Hematopoietic multipotent progenitor cell treated with erythropoietin and hydrocortisone succinate and interleukin-3 and kit ligand, for 6 days (in vitro differentiated cells): ENCODE measurements at regions not wholly inside any gene's neighbourhood (a gene's known extent, or its start where the extent isn't known, plus 50 kb on each side); places are given as distances from the start of the nearest gene placed in this dataset.

Source experiments
- DNase-seq: peaks from one replicate; pipeline ENCODE4 v3.0.0-alpha.2; 2015

- no peak for DNase-seq
Measured at GRCh38 chr15:61681038-61681418, 379.2 kb downstream of the VPS13C start.

GRCh38 chr15:61680260-61681037, 379.8 kb downstream of the VPS13C start:
- DNase-seq = no peak

- DNase-seq = no peak
Measured at GRCh38 chr15:61671736-61672135, 388.5 kb downstream of the VPS13C start.

DNA sequence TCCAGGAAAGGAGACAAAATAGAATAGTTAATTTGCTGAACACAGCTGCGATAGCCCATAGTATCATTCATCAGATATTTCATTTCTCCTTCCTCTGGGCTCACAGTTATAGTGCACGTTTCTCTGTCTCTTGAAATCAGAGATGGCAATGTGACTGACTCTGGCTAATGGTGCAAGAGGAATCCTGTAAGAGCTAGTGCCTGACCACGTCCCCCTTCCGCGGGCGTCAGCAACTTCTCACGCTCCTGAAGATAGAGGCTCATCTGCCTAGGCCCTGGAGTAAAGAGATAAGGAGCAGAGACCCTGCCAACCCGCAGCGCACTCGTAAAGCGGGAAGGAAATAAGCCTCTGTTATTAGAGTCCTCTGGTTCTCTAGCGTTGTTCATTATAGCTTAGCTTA, 391.8 kb downstream of the VPS13C start:
- peak; percentile 45 for DNase-seq

DNA sequence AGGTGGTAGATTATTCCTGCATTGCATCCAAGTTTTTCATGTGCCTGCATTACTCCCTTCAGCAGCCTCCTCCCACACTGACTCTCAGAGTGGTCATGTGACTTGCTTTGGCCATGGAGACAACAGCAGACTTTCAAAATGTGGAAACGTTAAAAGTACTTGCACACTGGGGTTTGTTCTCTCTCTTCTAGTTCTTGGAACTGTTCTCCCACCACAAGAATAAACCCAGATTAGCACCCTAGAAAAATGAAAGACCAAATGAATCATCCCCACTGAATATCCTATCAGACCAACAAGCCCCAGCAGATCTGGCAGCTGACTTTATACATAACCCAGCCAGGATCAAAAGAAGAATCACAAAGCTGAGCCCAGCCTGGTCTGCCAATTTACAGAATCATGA, 398.5 kb downstream of the VPS13C start:
- DNase-seq = no peak

GRCh38 chr15:61660579-61660978, 399.7 kb downstream of the VPS13C start:
- DNase-seq = no peak

- DNase-seq = no peak
Measured at GRCh38 chr15:61659566-61660190, 400.6 kb downstream of the VPS13C start.

DNA sequence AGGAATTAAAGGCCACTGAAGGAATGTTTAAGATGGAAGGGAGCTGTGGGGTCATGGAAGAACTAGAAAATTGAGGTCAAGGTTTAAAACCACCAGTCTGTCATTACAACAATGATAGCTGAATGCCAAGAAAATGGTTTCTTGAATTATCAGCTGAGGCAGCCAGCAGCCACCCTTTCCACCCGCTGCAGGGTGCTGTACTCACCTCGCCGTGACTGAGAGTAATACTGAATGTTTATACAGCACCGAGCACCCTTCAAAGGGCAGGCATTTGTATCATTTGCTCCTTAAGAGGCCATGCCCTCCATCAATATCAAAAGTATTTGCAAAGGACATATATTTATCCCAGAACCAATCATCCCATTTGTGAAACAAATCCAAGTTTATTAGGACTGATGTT, 402.8 kb downstream of the VPS13C start:
- DNase-seq = no peak

DNA sequence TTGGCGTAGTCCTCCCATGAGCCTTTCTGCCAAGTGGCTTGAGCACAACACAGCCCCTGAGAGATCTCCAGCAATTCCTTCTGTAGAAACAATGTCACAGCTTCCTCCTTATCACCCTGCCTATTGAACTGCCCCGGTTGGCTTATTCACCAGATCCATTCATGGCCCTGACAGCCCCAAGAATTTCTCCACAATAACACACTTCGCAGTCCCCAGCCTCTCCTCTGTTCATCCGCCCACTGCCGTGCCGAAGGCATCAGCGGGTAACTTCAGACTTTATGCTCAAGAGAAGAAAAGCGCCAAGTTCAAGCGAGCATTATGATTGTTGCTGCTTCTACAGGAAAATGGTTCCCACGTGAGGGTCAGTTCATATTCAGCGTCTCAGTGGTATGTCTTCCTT, 403.9 kb downstream of the VPS13C start:
- no peak for DNase-seq

DNA sequence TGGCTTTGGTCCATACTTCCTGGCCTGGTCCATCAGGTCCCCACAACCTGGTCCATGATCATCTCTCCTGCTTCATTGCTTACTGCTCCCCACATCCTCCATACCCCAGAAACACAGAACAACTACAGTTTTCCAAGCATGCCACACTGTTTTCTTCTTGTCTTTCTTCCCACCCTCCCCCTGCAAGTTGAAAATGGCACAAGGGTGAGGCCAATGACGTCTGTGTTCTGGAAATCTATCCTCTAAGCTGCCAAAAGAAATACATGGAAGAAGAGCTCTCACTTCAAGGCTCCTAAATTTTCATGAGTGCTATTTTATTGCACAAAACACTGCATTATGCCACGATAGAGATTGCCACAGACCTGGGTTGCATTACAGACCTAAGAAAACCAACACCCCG, 404.4 kb downstream of the VPS13C start:
- no peak for DNase-seq

GRCh38 chr15:61654918-61655317, 405.3 kb downstream of the VPS13C start:
- no peak for DNase-seq

GRCh38 chr15:61654002-61654740, 406.1 kb downstream of the VPS13C start:
- DNase-seq = no peak

DNA sequence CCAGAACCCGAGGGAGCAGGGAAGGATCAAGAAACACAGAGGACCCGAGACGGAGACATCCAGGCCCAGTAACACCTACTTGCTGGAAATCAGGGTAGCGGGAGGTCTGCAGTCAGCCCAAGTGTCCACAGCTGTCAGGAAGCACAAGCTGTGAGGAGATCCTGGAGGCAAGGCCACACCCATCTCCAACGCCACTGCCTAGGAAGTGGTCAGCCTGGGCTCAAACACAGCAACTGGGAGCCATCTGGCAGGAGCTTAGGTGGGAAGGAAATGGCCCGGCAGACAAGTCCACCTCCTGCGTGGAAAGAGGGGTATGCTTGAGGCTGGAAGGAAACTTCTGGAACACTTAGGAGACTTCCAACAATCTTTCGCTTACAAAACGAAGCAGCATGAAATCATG, 407.1 kb downstream of the VPS13C start:
- no peak for DNase-seq

- DNase-seq = no peak
Measured at GRCh38 chr15:61651267-61651666, 409.0 kb downstream of the VPS13C start.

GRCh38 chr15:61649046-61649445, 411.2 kb downstream of the VPS13C start:
- DNase-seq = no peak

- no peak for DNase-seq
Measured at GRCh38 chr15:61644550-61644949, 415.4 kb upstream of the RORA start.

DNA sequence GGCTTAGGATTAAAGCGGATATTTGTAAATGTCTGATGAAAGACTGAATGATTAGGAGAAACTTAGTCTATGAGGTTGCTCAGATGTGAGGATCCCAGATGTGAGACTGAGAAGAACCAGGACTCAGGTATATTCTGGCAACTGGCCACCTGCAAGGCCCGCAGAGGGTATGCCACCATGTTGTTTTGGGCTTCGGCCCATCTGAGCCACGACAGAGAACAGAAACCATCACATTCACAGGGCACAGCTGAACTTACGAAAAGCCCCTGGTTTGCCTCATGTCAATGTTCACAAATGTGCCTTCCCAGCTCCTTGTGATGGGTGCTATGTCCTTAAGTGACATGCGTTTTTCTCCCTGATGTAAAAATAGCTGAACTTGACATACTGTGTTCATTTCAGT, 412.5 kb upstream of the RORA start:
- no peak for DNase-seq

DNA sequence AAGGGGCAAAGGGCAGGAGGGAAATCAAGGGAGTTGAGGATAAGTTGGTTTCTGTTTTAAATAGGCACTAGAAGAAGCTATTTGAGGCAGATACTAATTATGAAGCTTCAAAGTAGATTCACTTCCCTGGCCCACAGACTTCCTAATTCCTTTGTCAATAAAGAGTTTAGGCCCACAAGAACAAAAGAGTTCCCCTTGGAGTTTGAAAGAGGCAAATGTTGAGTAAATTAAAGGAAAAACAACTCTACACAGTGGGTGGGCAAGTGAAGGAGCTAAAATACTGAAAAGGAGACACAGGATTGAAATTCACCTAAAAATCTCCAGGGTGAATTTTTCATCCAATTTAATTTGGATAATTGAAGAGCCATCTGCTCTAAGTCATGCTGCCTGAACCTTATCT, 411.7 kb upstream of the RORA start:
- no peak for DNase-seq

DNA sequence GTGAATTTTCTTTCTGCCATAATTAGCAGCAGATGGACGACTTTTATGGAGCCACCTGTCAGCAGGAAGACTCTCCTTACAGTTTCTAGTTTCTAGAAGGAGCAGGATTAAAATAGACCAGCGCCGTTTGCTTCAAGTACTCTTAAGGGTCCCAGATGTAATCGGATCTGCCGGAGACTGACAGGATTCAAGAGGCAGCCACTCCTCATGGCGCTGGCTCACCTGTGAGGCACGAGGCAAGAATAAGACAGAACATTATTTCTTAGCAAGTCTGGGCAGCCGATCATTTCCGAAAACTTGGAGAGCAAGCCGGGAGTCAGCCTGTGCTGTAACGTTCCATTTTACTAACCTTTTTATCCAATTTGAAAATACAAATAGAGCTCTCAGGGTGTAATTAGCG, 410.4 kb upstream of the RORA start:
- DNase-seq = no peak

- DNase-seq = no peak
Measured at GRCh38 chr15:61634837-61635236, 405.7 kb upstream of the RORA start.

DNA sequence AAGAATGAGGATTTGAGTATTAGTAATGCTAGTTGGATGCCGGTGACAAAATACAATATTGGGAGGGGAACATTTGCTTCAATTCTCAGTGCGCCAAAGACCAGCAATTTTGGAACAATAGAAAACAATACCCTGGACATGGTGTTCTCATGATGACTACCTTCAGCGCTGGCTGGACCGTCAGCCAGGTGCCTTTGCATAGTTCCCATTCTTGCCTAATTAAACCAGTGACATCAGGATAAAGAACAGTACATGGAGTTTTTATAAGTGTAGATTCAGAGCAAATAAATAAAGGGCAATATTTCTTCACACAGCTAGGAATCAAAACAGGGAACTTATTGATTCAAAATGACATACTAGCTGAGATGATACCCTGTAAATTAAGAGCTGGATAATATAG, 404.8 kb upstream of the RORA start:
- no peak for DNase-seq

DNA sequence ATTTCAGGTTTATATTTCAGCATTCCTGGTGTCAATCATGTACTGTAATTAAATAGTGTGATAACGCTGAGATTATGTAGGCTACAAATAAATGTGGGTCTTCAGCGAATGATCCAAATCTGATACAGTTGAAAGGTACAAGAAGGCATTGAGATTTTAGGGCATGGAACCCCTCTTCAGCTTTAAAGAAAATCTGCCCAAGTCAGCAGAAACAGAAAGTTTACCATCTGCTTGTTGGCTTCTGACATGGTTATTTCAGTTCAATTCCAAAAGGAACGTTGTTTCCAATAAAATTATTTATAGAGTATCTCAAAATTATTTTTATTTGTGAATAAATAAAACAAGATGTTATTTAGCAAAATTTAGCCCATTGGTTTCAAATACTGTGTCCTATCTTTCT, 400.2 kb upstream of the RORA start:
- no peak for DNase-seq

DNA sequence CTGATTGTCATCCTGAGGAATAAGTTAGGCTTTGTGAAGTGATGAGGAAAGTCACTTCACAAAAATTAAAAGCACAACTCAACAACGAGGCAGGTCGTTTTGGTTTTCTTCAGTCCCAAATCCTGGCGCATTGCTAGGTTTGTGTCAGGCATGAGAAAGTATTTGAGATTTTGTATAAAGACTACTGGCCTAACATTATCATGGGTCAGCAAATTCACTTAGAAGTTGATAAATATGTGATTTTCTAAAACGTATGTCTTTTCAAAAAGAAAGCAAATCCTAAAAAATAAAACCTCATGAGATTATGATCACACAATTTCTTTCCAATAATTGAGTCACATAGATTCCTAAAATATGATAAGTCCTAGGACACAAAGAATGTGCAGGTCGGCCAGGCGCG, 395.8 kb upstream of the RORA start:
- no peak for DNase-seq

GRCh38 chr15:61623746-61624145, 394.6 kb upstream of the RORA start:
- DNase-seq = no peak
